ENCODE measurements at regions not wholly inside any gene's neighbourhood (a gene's known extent, or its start where the extent isn't known, plus 50 kb on each side); places are given as distances from the start of the nearest gene placed in this dataset.
A peak's percentile ranks its signal among the peaks of the same experiment; 100 is the strongest.

GRCh38 chr1:8244304-8244703 lies 73.6 kb upstream of the SLC45A1 start:
- ATAC-seq = no peak
- BruUV-seq (replicated peaks) = no TSS peak
- Histone ChIP-seq H3K36me3 (ENCODE audit: control insufficient read depth, insufficient read depth, low read length) (no peaks in the 10 kb centered on the region), H3K27me3 (ENCODE audit: control insufficient read depth, insufficient read depth, low read length) (no peaks in the 10 kb centered on the region), H3K4me1 (ENCODE audit: control insufficient read depth, insufficient read depth, low read length) (peaks cover 6% of the 10 kb centered on the region), H3K9me3 (ENCODE audit: control insufficient read depth, insufficient read depth, low read depth, low read length) (no peaks in the 10 kb centered on the region), H3K27ac (ENCODE audit: low read length) (peak overlapping the region; percentile 48; the same call in 1 of the 2 replicates), H3K4me3 (ENCODE audit: low read depth in 2 of 2, low read length in 2 of 2) (no peak overlapping the region)
- intact Hi-C loops (cut with micrococcal nuclease; ENCODE audit: unreplicated experiment) (no loop called here), in situ Hi-C loops (cut with HindIII; ENCODE audit: low pct_unique_long_range_greater_than_20kb, low sequenced_read_pairs) (no loop called here)
- POLR2A ChIA-PET = no interaction called here
- DNase-seq (ENCODE audit: low read depth, low spot score) = no peak
- CTCF ChIA-PET = no interaction called here
- TF ChIP-seq SIN3A (IDR thresholded peaks at IDR 0.05; ENCODE audit: borderline replicate concordance, insufficient read depth, low read depth, low read length) (no peak), REST (IDR thresholded peaks at IDR 0.05; ENCODE audit: insufficient read depth in 1 of 2, low read depth in 2 of 2, low read length in 1 of 2) (no peak), TCF7L2 (IDR thresholded peaks at IDR 0.05; ENCODE audit: low read depth, low read length) (no peak), CTCF (IDR thresholded peaks at IDR 0.05) (no peak), POLR2AphosphoS5 (IDR thresholded peaks at IDR 0.05; ENCODE audit: low read depth, low read length) (no peak)

GRCh38 chr1:8242498-8242897 lies 75.4 kb upstream of the SLC45A1 start:
- no TSS peak for BruUV-seq (replicated peaks)
- CTCF ChIA-PET = no interaction called here

More at GRCh38 chr1:8242498-8242897, 75.4 kb upstream of the SLC45A1 start:
- in situ Hi-C loops (cut with HindIII; ENCODE audit: low pct_unique_long_range_greater_than_20kb, low sequenced_read_pairs) = no loop called here
- Histone ChIP-seq H3K4me1 (ENCODE audit: control insufficient read depth, insufficient read depth, low read length) (peaks cover 22% of the 10 kb centered on the region), H3K4me3 (ENCODE audit: low read depth in 2 of 2, low read length in 2 of 2) (no peak overlapping the region), H3K27me3 (ENCODE audit: control insufficient read depth, insufficient read depth, low read length) (no peaks in the 10 kb centered on the region), H3K9me3 (ENCODE audit: control insufficient read depth, insufficient read depth, low read depth, low read length) (no peaks in the 10 kb centered on the region), H3K36me3 (ENCODE audit: control insufficient read depth, insufficient read depth, low read length) (no peaks in the 10 kb centered on the region), H3K27ac (ENCODE audit: low read length) (peak overlapping the region; percentile 87; the same call in 1 of the 2 replicates)
- intact Hi-C loops (cut with micrococcal nuclease; ENCODE audit: unreplicated experiment) = no loop called here
- TF ChIP-seq SIN3A (IDR thresholded peaks at IDR 0.05; ENCODE audit: borderline replicate concordance, insufficient read depth, low read depth, low read length) = no peak
- TF ChIP-seq CTCF (IDR thresholded peaks at IDR 0.05) = no peak
- no peak for TF ChIP-seq POLR2AphosphoS5 (IDR thresholded peaks at IDR 0.05; ENCODE audit: low read depth, low read length)
- TF ChIP-seq TCF7L2 (IDR thresholded peaks at IDR 0.05; ENCODE audit: low read depth, low read length) = no peak
- no peak for TF ChIP-seq REST (IDR thresholded peaks at IDR 0.05; ENCODE audit: insufficient read depth in 1 of 2, low read depth in 2 of 2, low read length in 1 of 2)
- no peak for DNase-seq (ENCODE audit: low read depth, low spot score)
- no peak for ATAC-seq
- POLR2A ChIA-PET = no interaction called here
